Esophagus squamous epithelium (tissue), 5 donors: ENCODE measurements at regions not wholly inside any gene's neighbourhood (a gene's known extent, or its start where the extent isn't known, plus 50 kb on each side); places are given as distances from the start of the nearest gene placed in this dataset.

Source experiments
- DNase-seq: peaks from one replicate; lab custom pipeline; 2025; lab: John Stamatoyannopoulos, UW
- H3K27ac ChIP-seq, 4 donors: fragments of 200-600 bp; sonication (generic); one replicate each; pipeline ENCODE4 v1.5.1; 2016 to 2019; ENCODE audit warnings: mild to moderate bottlenecking in 1 of 4
- H3K27me3 ChIP-seq, 4 donors: fragments of 200-600 bp; sonication (generic); 1 replicate in 3 of 4; 2 replicates in 1 of 4; pipeline versions ENCODE4 v1.5.1 to v1.6.0; 2017 to 2021; ENCODE audit warnings: antibody characterized with exemption in 1 of 4
- H3K36me3 ChIP-seq, 3 donors: fragments of 200-600 bp; sonication (generic); one replicate each; pipeline ENCODE4 v1.5.1; 2016 to 2019
- H3K4me1 ChIP-seq, 3 donors: fragments of 200-600 bp; sonication (generic); one replicate each; pipeline ENCODE4 v1.5.1; 2017 to 2019
- H3K4me3 ChIP-seq, 4 donors: fragments of 200-600 bp; sonication (generic); 1 replicate in 3 of 4; 2 replicates in 1 of 4; pipeline ENCODE4 v1.5.1; 2016 to 2019; ENCODE audit warnings: mild to moderate bottlenecking in 2 of 4, moderate library complexity in 1 of 4
- H3K9me3 ChIP-seq, 3 donors: fragments of 200-600 bp; sonication (generic); one replicate each; pipeline ENCODE4 v1.5.1; 2016 to 2019
- CTCF ChIP-seq, 6 experiments: fragments of 450-650 bp in 4 of 6; fragments of 200-600 bp in 2 of 6; sonication (generic) in 2 of 6; IDR thresholded peaks; one replicate each; pipeline ENCODE4 v1.5.1; 2016 to 2019; ENCODE audit warnings: antibody characterized with exemption in 6 of 6, mild to moderate bottlenecking in 4 of 6, moderate library complexity in 4 of 6
- POLR2A ChIP-seq, 4 donors: fragments of 450-650 bp; IDR thresholded peaks; one replicate each; pipeline ENCODE4 v1.6.1; 2017; ENCODE audit warnings: antibody characterized with exemption in 4 of 4, mild to moderate bottlenecking in 4 of 4, moderate library complexity in 3 of 4
- WGBS, 2 donors: methylation state at CpG; one replicate each; pipeline ENCODE4 v1.1.5; 2018; 5-methylcytosine and 5-hydroxymethylcytosine counted together
- intact Hi-C: fragments of 100-400 bp; cut with DNase I; formaldehyde crosslinking; loops from one replicate; pipeline ENCODE4 v1.15.0; 2022
- donor health status: DM: yes; HTN: yes; CAD: no.

- intact Hi-C loops = no loop called here
- WGBS, 2 donors = 88 to 91% methylated on average over 17 to 18 of the region's 23 CpGs
- Histone ChIP-seq H3K36me3 (peaks cover 12 to 100% (median 32%) of the 10 kb centered on the region in 3 donors), H3K9me3 (peaks cover 68 to 100% (median 100%) of the 10 kb centered on the region in 3 donors), H3K4me1 (no peaks in the 10 kb centered on the region), H3K27ac (no peak overlapping the region), H3K4me3 (peak overlapping the region in 1 of 4 donors; percentile 26), H3K27me3 (no peaks in the 10 kb centered on the region)
- DNase-seq = no peak
- TF ChIP-seq CTCF (IDR thresholded peaks at IDR 0.05) = no peak
- no peak for TF ChIP-seq POLR2A (IDR thresholded peaks at IDR 0.05)
Observed at GRCh38 chr15:25061808-25062550, 107.2 kb downstream of the SNRPN start.

- TF ChIP-seq POLR2A (IDR thresholded peaks at IDR 0.05) = no peak
- no peak for TF ChIP-seq CTCF (IDR thresholded peaks at IDR 0.05)
- intact Hi-C loops = no loop called here
- Histone ChIP-seq H3K36me3 (peaks cover 18 to 100% (median 32%) of the 10 kb centered on the region in 3 donors), H3K27ac (no peak overlapping the region), H3K9me3 (peaks cover 60 to 100% (median 100%) of the 10 kb centered on the region in 3 donors), H3K27me3 (no peaks in the 10 kb centered on the region), H3K4me1 (no peaks in the 10 kb centered on the region), H3K4me3 (peak overlapping the region in 1 of 4 donors; percentile 12)
- 77 to 82% methylated on average over 7 to 10 of the region's 13 CpGs for WGBS, 2 donors
- DNase-seq = no peak
Observed at GRCh38 chr15:25062551-25063430, 108.0 kb downstream of the SNRPN start.

GRCh38 chr15:25065286-25065685 is 110.5 kb downstream of the SNRPN start:
- H3K36me3 ChIP-seq = peaks cover 7 to 100% (median 20%) of the 10 kb centered on the region in 3 donors
- intact Hi-C loops = no loop called here
- H3K27me3 ChIP-seq = no peaks in the 10 kb centered on the region
- no peak overlapping the region for H3K27ac ChIP-seq
- peaks cover 52 to 100% (median 100%) of the 10 kb centered on the region in 3 donors for H3K9me3 ChIP-seq
- TF ChIP-seq CTCF (IDR thresholded peaks at IDR 0.05) (no peak), POLR2A (IDR thresholded peaks at IDR 0.05) (no peak)
- DNase-seq = no peak
- H3K4me1 ChIP-seq = no peaks in the 10 kb centered on the region
- WGBS, 2 donors = 89% methylated on average over 6 of the region's 9 CpGs
- peak overlapping the region in 1 of 4 donors; percentile 18 for H3K4me3 ChIP-seq

- no peaks in the 10 kb centered on the region for H3K4me1 ChIP-seq
- intact Hi-C loops = no loop called here
- no peak for TF ChIP-seq POLR2A (IDR thresholded peaks at IDR 0.05)
- no peak for TF ChIP-seq CTCF (IDR thresholded peaks at IDR 0.05)
- no peak overlapping the region for H3K27ac ChIP-seq
- peaks cover 12 to 100% (median 16%) of the 10 kb centered on the region in 3 donors for H3K36me3 ChIP-seq
- peaks cover 46 to 100% (median 100%) of the 10 kb centered on the region in 3 donors for H3K9me3 ChIP-seq
- DNase-seq = no peak
- no peaks in the 10 kb centered on the region for H3K27me3 ChIP-seq
- peak overlapping the region in 1 of 4 donors; percentile 18 for H3K4me3 ChIP-seq
- 82 to 100% methylated on average over 1 to 4 of the region's 11 CpGs for WGBS, 2 donors
Observed at GRCh38 chr15:25065876-25066275, 111.1 kb downstream of the SNRPN start.
